Smooth muscle cell (in vitro differentiated cells): ENCODE measurements at regions not wholly inside any gene's neighbourhood (a gene's known extent, or its start where the extent isn't known, plus 50 kb on each side); places are given as distances from the start of the nearest gene placed in this dataset.

ENCODE experiments used
- DNase-seq: peaks from one replicate; lab custom pipeline; 2025; ENCODE audit not compliant: unreplicated experiment; lab: John Stamatoyannopoulos, UW
- H2AFZ ChIP-seq: fragments of 200-600 bp; sonication (generic); 2 replicates; pipeline ENCODE4 v1.6.0; 2016; ENCODE audit warnings: antibody characterized with exemption, low read depth, mild to moderate bottlenecking
- H3F3A ChIP-seq: fragments of 200-600 bp; sonication (generic); 2 replicates; pipeline ENCODE4 v1.6.0; 2017; ENCODE audit warnings: antibody characterized with exemption, low read depth
- H3K27ac ChIP-seq: fragments of 200-600 bp; sonication (generic); 2 replicates; pipeline ENCODE4 v1.5.1; 2016; ENCODE audit warnings: low read depth, mild to moderate bottlenecking
- H3K27me3 ChIP-seq: fragments of 200-600 bp; sonication (generic); 2 replicates; pipeline ENCODE4 v1.6.1; 2016; ENCODE audit warnings: low read depth, mild to moderate bottlenecking
- H3K36me3 ChIP-seq: fragments of 200-600 bp; sonication (generic); 2 replicates; pipeline ENCODE4 v1.5.1; 2016; ENCODE audit warnings: low read depth
- H3K4me1 ChIP-seq: fragments of 200-600 bp; sonication (generic); 2 replicates; pipeline ENCODE4 v1.5.1; 2016; ENCODE audit warnings: low read depth
- H3K4me2 ChIP-seq: fragments of 200-600 bp; sonication (generic); 2 replicates; pipeline ENCODE4 v1.6.0; 2016; ENCODE audit warnings: mild to moderate bottlenecking
- H3K4me3 ChIP-seq: fragments of 200-600 bp; sonication (generic); 2 replicates; pipeline ENCODE4 v1.5.1; 2016; ENCODE audit warnings: mild to moderate bottlenecking
- H3K79me2 ChIP-seq: fragments of 200-600 bp; sonication (generic); 2 replicates; pipeline ENCODE4 v1.6.0; 2016; ENCODE audit warnings: low read depth, mild to moderate bottlenecking
- H3K9ac ChIP-seq: fragments of 200-600 bp; sonication (generic); 2 replicates; pipeline ENCODE4 v1.6.0; 2016; ENCODE audit warnings: low read depth
- H3K9me3 ChIP-seq: fragments of 200-600 bp; sonication (generic); replicated peaks from 2 replicates; pipeline ENCODE4 v1.5.1; 2016; ENCODE audit warnings: low read depth
- H4K20me1 ChIP-seq: fragments of 200-600 bp; sonication (generic); 2 replicates; pipeline ENCODE4 v1.6.0; 2016; ENCODE audit warnings: low read depth
- WGBS: methylation state at CpG from one replicate; pipeline ENCODE4 v1.1.7; 2016; ENCODE audit warnings: low lambda C conversion rate; 5-methylcytosine and 5-hydroxymethylcytosine counted together
- TF ChIP-seq, protein P1 (sequence below): fragments of 200-600 bp; sonication (generic); IDR thresholded peaks from 2 replicates; pipeline ENCODE4 v1.5.1; 2017; ENCODE audit warnings: borderline replicate concordance, mild to moderate bottlenecking, antibody characterized with exemption; ENCODE audit not compliant: insufficient read depth, poor library complexity, severe bottlenecking

DNA sequence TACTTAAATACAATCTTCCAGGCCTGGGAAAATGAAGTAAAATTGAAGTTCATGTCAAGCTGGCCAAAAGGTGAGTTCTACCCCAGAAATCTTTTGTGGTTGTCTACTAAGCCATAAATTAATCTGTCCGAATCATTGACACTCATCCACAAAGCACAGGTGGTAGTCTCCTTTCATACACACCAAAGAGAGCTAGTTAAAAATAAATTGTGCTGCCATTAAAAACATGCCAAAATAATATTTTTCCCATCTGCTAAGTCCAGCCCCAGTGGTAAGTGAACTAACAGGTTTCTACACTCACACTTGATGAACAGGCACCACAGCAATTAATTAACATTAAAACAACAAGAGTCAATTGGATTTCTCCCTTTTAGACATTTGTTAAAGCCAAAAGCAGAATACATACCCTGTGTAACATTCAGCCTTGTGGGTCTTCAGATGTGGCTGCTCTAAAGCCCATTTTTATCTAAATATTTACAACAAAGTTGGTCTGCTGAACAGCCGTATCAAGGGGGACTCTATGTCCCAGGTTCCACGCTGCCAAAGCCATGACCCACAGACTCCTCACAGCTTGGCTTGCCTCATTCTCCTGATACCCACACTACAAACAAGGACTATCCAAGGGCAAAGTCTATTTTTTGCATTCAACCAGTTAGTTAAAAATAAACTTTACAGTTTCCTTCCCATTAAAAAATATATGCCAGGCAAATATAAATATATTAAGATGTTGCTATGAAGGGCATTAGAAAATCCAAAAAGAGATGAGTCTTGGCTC lies 490.4 kb downstream of the BMP2 start:
- 80% methylated on average over 3 of the region's 3 CpGs for WGBS
- Histone ChIP-seq H2AFZ (no peak overlapping the region), H3K27me3 (peaks cover 11% of the 10 kb centered on the region), H3K27ac (no peak overlapping the region), H3K36me3 (no peaks in the 10 kb centered on the region), H3K9me3 (no peaks in the 10 kb centered on the region), H3K4me1 (no peaks in the 10 kb centered on the region), H3K4me2 (no peak overlapping the region), H3K9ac (no peak overlapping the region), H4K20me1 (no peaks in the 10 kb centered on the region), H3F3A (no peaks in the 10 kb centered on the region), H3K79me2 (no peaks in the 10 kb centered on the region), H3K4me3 (no peak overlapping the region)
- TF ChIP-seq, protein P1, sequence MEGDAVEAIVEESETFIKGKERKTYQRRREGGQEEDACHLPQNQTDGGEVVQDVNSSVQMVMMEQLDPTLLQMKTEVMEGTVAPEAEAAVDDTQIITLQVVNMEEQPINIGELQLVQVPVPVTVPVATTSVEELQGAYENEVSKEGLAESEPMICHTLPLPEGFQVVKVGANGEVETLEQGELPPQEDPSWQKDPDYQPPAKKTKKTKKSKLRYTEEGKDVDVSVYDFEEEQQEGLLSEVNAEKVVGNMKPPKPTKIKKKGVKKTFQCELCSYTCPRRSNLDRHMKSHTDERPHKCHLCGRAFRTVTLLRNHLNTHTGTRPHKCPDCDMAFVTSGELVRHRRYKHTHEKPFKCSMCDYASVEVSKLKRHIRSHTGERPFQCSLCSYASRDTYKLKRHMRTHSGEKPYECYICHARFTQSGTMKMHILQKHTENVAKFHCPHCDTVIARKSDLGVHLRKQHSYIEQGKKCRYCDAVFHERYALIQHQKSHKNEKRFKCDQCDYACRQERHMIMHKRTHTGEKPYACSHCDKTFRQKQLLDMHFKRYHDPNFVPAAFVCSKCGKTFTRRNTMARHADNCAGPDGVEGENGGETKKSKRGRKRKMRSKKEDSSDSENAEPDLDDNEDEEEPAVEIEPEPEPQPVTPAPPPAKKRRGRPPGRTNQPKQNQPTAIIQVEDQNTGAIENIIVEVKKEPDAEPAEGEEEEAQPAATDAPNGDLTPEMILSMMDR: no peak
- no peak for DNase-seq

DNA sequence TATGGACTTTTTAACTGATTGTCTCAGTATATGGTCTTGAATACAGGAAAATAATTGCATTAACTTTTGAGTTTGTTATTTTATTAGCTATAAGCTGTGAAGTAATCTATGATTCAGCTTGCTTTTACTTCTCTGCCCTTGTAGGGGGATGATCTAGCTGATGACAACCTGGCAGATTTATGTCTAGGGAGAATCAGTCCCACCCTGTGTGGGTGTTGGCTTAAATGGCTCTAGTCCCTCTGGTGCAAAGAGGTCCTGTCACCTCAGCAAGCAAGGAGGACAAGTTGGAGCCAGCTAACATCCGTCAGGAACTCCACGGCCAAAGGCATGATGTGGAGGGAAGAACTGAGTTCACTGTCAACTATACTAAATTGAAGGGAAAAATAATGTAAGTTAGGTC lies 495.3 kb downstream of the BMP2 start:
- no peaks in the 10 kb centered on the region for H3K4me1 ChIP-seq
- no peak overlapping the region for H3K27ac ChIP-seq
- H3K9me3 ChIP-seq: no peaks in the 10 kb centered on the region
- no peaks in the 10 kb centered on the region for H3K36me3 ChIP-seq
- no peak for DNase-seq
- H3K27me3 ChIP-seq: no peaks in the 10 kb centered on the region
- TF ChIP-seq, protein P1: no peak
- WGBS: 92% methylated on average over 2 of the region's 2 CpGs
- no peak overlapping the region for H3K4me2 ChIP-seq
- no peaks in the 10 kb centered on the region for H3F3A ChIP-seq
- H4K20me1 ChIP-seq: no peaks in the 10 kb centered on the region
- H3K4me3 ChIP-seq: no peak overlapping the region
- no peak overlapping the region for H2AFZ ChIP-seq
- H3K79me2 ChIP-seq: no peaks in the 10 kb centered on the region
- H3K9ac ChIP-seq: no peak overlapping the region

DNA sequence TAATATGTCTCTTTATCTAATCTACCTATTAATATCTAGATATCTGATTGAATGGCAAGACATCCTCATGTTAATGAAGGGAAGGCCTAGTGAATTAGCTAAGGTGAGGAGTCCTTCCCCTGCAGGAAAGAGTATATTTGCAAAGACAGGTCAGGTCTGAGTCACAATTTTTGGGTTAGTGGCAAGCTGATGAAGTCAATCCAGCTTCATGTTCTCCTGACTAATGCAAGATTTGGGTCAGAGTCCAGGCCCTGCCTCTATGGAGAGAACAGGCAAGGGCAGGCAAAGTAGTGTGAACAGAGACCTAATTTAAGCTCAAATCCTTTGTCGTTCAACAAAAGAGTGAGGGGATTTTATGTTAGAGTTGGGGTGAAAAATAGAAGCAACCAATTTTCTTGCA lies 496.7 kb downstream of the BMP2 start:
- Histone ChIP-seq H4K20me1 (no peaks in the 10 kb centered on the region), H3K27ac (no peak overlapping the region), H3K79me2 (no peaks in the 10 kb centered on the region), H3K9ac (no peak overlapping the region), H2AFZ (no peak overlapping the region), H3K9me3 (no peaks in the 10 kb centered on the region), H3K36me3 (no peaks in the 10 kb centered on the region), H3K27me3 (no peaks in the 10 kb centered on the region), H3K4me1 (no peaks in the 10 kb centered on the region), H3F3A (no peaks in the 10 kb centered on the region), H3K4me3 (no peak overlapping the region), H3K4me2 (no peak overlapping the region)
- TF ChIP-seq, protein P1: no peak
- 91% methylated on average over 1 of the region's 1 CpG for WGBS
- no peak for DNase-seq

DNA sequence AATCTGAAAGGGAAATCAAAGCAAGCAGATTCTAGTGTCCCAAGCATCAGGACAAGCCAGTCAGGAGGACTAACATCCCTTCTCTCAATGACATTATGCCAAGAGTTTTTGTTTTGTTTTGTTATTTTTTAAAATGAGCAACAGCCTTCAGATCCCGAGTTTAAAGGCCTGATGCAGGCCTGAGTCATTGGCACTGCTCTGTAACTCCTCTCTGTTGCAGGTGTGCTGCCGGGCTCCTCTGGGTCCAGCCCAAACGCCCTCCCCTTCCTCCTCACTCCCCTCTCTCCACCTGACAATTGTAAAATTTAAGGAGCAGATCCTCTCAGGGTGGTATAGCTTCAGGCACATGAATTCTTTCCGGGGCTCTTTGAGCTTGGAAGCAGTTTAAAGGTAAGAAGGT lies 502.0 kb downstream of the BMP2 start:
- TF ChIP-seq, protein P1: no peak
- no peak for DNase-seq

More for the DNA sequence above, 502.0 kb downstream of the BMP2 start:
- no peak overlapping the region for H3K4me2 ChIP-seq
- 73% methylated on average over 4 of the region's 4 CpGs for WGBS
- no peak overlapping the region for H3K27ac ChIP-seq
- no peaks in the 10 kb centered on the region for H3K9me3 ChIP-seq
- H3K36me3 ChIP-seq: no peaks in the 10 kb centered on the region
- no peaks in the 10 kb centered on the region for H4K20me1 ChIP-seq
- no peaks in the 10 kb centered on the region for H3K79me2 ChIP-seq
- no peak overlapping the region for H3K4me3 ChIP-seq
- no peak overlapping the region for H3K9ac ChIP-seq
- H3F3A ChIP-seq: no peaks in the 10 kb centered on the region
- H3K4me1 ChIP-seq: no peaks in the 10 kb centered on the region
- H3K27me3 ChIP-seq: no peaks in the 10 kb centered on the region
- no peak overlapping the region for H2AFZ ChIP-seq
